ENCODE measurements at regions not wholly inside any gene's neighbourhood (a gene's known extent, or its start where the extent isn't known, plus 50 kb on each side); places are given as distances from the start of the nearest gene placed in this dataset.

- Histone ChIP-seq H3K4me2 (ENCODE audit: low read length) (no peak overlapping the region), H3K27ac (ENCODE audit: low read length) (no peak overlapping the region), H3K9ac (ENCODE audit: low read length) (no peak overlapping the region), H3K4me3 (ENCODE audit: low read length) (no peak overlapping the region), H3K9me3 (ENCODE audit: insufficient read depth, low read length) (no peaks in the 10 kb centered on the region), H3K27me3 (ENCODE audit: low read depth, low read length) (no peaks in the 10 kb centered on the region), H3K4me1 (ENCODE audit: low read length) (no peaks in the 10 kb centered on the region), H3K36me3 (replicated peaks; ENCODE audit: low read depth, low read length) (no peaks in the 10 kb centered on the region), H4K20me1 (ENCODE audit: insufficient read depth, low read length) (no peaks in the 10 kb centered on the region), H3K79me2 (ENCODE audit: low read length) (no peaks in the 10 kb centered on the region), H2AFZ (ENCODE audit: low read depth, low read length) (no peak overlapping the region)
- no peak for TF ChIP-seq CTCF (IDR thresholded peaks at IDR 0.05; ENCODE audit: low read depth, low read length)
- TF ChIP-seq EZH2phosphoT487 (IDR thresholded peaks at IDR 0.05; ENCODE audit: low read depth) = no peak
These were observed 311.7 kb upstream of the E2F7 start for GRCh38 chr12:77377116-77377515.

- Histone ChIP-seq H3K4me3 (ENCODE audit: low read length) (no peak overlapping the region), H3K27me3 (ENCODE audit: low read depth, low read length) (no peaks in the 10 kb centered on the region), H3K4me2 (ENCODE audit: low read length) (no peak overlapping the region), H3K79me2 (ENCODE audit: low read length) (no peaks in the 10 kb centered on the region), H4K20me1 (ENCODE audit: insufficient read depth, low read length) (no peaks in the 10 kb centered on the region), H3K9ac (ENCODE audit: low read length) (no peak overlapping the region), H3K9me3 (ENCODE audit: insufficient read depth, low read length) (no peaks in the 10 kb centered on the region), H3K36me3 (replicated peaks; ENCODE audit: low read depth, low read length) (no peaks in the 10 kb centered on the region), H2AFZ (ENCODE audit: low read depth, low read length) (no peak overlapping the region), H3K27ac (ENCODE audit: low read length) (no peak overlapping the region), H3K4me1 (ENCODE audit: low read length) (no peaks in the 10 kb centered on the region)
- no peak for TF ChIP-seq CTCF (IDR thresholded peaks at IDR 0.05; ENCODE audit: low read depth, low read length)
- no peak for TF ChIP-seq EZH2phosphoT487 (IDR thresholded peaks at IDR 0.05; ENCODE audit: low read depth)
These were observed 309.3 kb upstream of the E2F7 start for GRCh38 chr12:77374673-77375072.

- no peak overlapping the region for H3K4me2 ChIP-seq (ENCODE audit: low read length)
These were observed 307.1 kb upstream of the E2F7 start for GRCh38 chr12:77372494-77372893.

GRCh38 chr12:77372026-77372425 is 306.7 kb upstream of the E2F7 start:
- Histone ChIP-seq H4K20me1 (ENCODE audit: insufficient read depth, low read length) (no peaks in the 10 kb centered on the region), H2AFZ (ENCODE audit: low read depth, low read length) (no peak overlapping the region), H3K4me3 (ENCODE audit: low read length) (no peak overlapping the region), H3K79me2 (ENCODE audit: low read length) (no peaks in the 10 kb centered on the region), H3K36me3 (replicated peaks; ENCODE audit: low read depth, low read length) (no peaks in the 10 kb centered on the region), H3K27me3 (ENCODE audit: low read depth, low read length) (no peaks in the 10 kb centered on the region), H3K9ac (ENCODE audit: low read length) (no peak overlapping the region), H3K4me2 (ENCODE audit: low read length) (no peak overlapping the region), H3K9me3 (ENCODE audit: insufficient read depth, low read length) (no peaks in the 10 kb centered on the region), H3K27ac (ENCODE audit: low read length) (no peak overlapping the region), H3K4me1 (ENCODE audit: low read length) (no peaks in the 10 kb centered on the region)
- TF ChIP-seq CTCF (IDR thresholded peaks at IDR 0.05; ENCODE audit: low read depth, low read length) (no peak), EZH2phosphoT487 (IDR thresholded peaks at IDR 0.05; ENCODE audit: low read depth) (no peak)

More at GRCh38 chr12:77372494-77372893, 307.1 kb upstream of the E2F7 start:
- no peaks in the 10 kb centered on the region for H3K27me3 ChIP-seq (ENCODE audit: low read depth, low read length)
- no peak for TF ChIP-seq EZH2phosphoT487 (IDR thresholded peaks at IDR 0.05; ENCODE audit: low read depth)
- TF ChIP-seq CTCF (IDR thresholded peaks at IDR 0.05; ENCODE audit: low read depth, low read length) = no peak
- no peaks in the 10 kb centered on the region for H3K4me1 ChIP-seq (ENCODE audit: low read length)
- H2AFZ ChIP-seq (ENCODE audit: low read depth, low read length) = no peak overlapping the region
- no peaks in the 10 kb centered on the region for H3K9me3 ChIP-seq (ENCODE audit: insufficient read depth, low read length)
- no peaks in the 10 kb centered on the region for H3K79me2 ChIP-seq (ENCODE audit: low read length)
- H3K27ac ChIP-seq (ENCODE audit: low read length) = no peak overlapping the region
- no peaks in the 10 kb centered on the region for H3K36me3 ChIP-seq (replicated peaks; ENCODE audit: low read depth, low read length)
- no peak overlapping the region for H3K9ac ChIP-seq (ENCODE audit: low read length)
- no peaks in the 10 kb centered on the region for H4K20me1 ChIP-seq (ENCODE audit: insufficient read depth, low read length)
- no peak overlapping the region for H3K4me3 ChIP-seq (ENCODE audit: low read length)
